ENCODE measurements at regions not wholly inside any gene's neighbourhood (a gene's known extent, or its start where the extent isn't known, plus 50 kb on each side); places are given as distances from the start of the nearest gene placed in this dataset.

DNA sequence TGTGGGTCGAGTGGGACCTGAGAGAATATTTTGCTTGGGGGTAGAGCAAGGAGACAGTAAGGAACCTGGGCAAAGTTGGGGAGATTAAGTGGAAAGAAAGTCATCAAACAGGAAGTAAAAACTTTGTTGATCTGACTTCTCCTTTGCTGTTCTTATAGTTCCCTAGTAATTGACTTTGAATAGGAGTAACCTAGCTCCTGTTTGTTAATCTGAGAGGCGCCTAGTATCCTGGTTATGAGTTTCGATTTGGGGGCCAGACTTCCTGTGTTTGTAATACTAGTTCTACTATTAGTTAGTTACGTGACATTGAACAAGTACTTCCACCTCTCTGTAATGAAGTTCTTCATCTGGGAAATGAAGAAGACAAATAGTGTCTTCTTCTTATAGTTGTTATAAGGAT lies 99.1 kb downstream of the ZNF365 start:
- TF ChIP-seq, protein P1, sequence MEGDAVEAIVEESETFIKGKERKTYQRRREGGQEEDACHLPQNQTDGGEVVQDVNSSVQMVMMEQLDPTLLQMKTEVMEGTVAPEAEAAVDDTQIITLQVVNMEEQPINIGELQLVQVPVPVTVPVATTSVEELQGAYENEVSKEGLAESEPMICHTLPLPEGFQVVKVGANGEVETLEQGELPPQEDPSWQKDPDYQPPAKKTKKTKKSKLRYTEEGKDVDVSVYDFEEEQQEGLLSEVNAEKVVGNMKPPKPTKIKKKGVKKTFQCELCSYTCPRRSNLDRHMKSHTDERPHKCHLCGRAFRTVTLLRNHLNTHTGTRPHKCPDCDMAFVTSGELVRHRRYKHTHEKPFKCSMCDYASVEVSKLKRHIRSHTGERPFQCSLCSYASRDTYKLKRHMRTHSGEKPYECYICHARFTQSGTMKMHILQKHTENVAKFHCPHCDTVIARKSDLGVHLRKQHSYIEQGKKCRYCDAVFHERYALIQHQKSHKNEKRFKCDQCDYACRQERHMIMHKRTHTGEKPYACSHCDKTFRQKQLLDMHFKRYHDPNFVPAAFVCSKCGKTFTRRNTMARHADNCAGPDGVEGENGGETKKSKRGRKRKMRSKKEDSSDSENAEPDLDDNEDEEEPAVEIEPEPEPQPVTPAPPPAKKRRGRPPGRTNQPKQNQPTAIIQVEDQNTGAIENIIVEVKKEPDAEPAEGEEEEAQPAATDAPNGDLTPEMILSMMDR (IDR thresholded peaks at IDR 0.05), result no peak
- TF ChIP-seq POLR2A (IDR thresholded peaks at IDR 0.05) (no peak), POLR2AphosphoS5 (IDR thresholded peaks at IDR 0.05; ENCODE audit: insufficient read depth in 1 of 2, low read depth in 1 of 2) (no peak)
- H3K27me3 ChIP-seq, result no peaks in the 10 kb centered on the region
- H3K36me3 ChIP-seq, result no peaks in the 10 kb centered on the region
- H3K27ac ChIP-seq, result no peak overlapping the region
- no peaks in the 10 kb centered on the region for H3K9me3 ChIP-seq
- intact Hi-C loops (cut with DNase I), result no loop called here
- H3K4me1 ChIP-seq, result no peaks in the 10 kb centered on the region
- DNase-seq (ENCODE audit: extremely low spot score in 2 of 2), result no peak
- no peak overlapping the region for H3K4me3 ChIP-seq

DNA sequence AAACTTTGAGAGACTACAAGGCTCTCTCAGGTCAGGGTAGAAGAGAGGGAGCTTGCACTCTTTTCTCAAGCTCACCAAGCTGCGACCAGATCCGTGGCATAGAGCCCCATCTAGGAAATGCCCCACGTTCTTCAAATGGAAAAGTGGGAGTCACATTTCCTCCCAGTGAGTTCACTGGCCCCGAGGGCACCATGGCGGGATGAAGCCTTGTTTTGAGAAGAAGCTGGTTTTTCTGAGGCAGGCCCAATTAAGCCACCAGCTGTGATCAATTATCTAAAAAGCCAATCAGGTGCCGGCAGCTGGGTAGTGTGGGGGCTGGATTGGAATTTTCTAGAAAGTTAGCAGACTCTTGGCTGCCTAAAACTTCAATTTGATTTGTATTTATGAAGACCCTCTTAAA lies 101.4 kb downstream of the ZNF365 start:
- DNase-seq (ENCODE audit: extremely low spot score in 2 of 2), result no peak
- no peaks in the 10 kb centered on the region for H3K4me1 ChIP-seq
- TF ChIP-seq, protein P1 (IDR thresholded peaks at IDR 0.05), result no peak
- TF ChIP-seq POLR2A (IDR thresholded peaks at IDR 0.05), result no peak
- no peak for TF ChIP-seq POLR2AphosphoS5 (IDR thresholded peaks at IDR 0.05; ENCODE audit: insufficient read depth in 1 of 2, low read depth in 1 of 2)
- intact Hi-C loops (cut with DNase I), result no loop called here
- no peak overlapping the region for H3K4me3 ChIP-seq
- no peak overlapping the region for H3K27ac ChIP-seq
- no peaks in the 10 kb centered on the region for H3K9me3 ChIP-seq
- H3K36me3 ChIP-seq, result no peaks in the 10 kb centered on the region
- no peaks in the 10 kb centered on the region for H3K27me3 ChIP-seq

DNA sequence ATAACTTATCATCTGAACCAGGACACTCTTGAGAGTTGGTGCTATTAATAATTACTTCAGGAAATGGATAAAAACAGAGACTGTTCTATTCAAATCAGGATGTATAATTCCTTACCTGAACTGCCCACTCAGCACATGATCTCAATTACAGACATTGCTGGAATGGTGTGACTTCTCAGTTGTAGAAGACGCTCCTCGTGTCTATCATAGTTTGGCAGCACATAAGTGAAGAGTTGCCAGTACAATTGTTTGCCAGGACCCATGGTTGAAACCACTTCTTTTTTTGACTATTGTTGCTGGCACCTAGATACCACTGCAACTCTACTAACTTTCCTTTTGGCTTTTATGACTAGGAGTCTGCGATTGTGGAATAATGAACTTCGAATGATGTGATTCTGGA lies 105.4 kb downstream of the ZNF365 start:
- no peaks in the 10 kb centered on the region for H3K36me3 ChIP-seq
- no peaks in the 10 kb centered on the region for H3K9me3 ChIP-seq
- no peaks in the 10 kb centered on the region for H3K4me1 ChIP-seq
- no peak overlapping the region for H3K4me3 ChIP-seq
- H3K27me3 ChIP-seq, result no peaks in the 10 kb centered on the region
- intact Hi-C loops (cut with DNase I), result no loop called here
- DNase-seq (ENCODE audit: extremely low spot score in 2 of 2), result no peak
- TF ChIP-seq POLR2A (IDR thresholded peaks at IDR 0.05), result no peak
- no peak for TF ChIP-seq POLR2AphosphoS5 (IDR thresholded peaks at IDR 0.05; ENCODE audit: insufficient read depth in 1 of 2, low read depth in 1 of 2)
- TF ChIP-seq, protein P1 (IDR thresholded peaks at IDR 0.05), result no peak
- no peak overlapping the region for H3K27ac ChIP-seq

DNA sequence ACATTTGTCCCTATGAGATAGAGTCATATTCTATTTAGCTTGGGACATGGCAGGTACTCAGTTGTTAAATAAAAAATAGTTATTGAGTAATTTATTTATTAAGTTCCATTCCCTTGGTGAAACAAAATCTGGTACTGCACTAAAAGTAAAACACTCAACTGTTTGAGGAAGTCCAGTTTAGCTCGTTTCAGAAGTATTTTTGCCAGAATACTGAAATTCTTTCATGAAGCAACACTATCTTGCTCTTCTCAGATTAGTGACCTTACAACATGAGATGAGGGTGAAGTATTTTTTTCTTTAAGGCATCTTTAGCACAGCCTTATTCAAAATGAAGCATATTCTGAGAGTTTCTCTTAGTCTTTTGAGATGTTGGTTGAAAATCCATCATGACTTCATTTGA lies 106.0 kb downstream of the ZNF365 start:
- no peak for DNase-seq (ENCODE audit: extremely low spot score in 2 of 2)
- Histone ChIP-seq H3K36me3 (no peaks in the 10 kb centered on the region), H3K9me3 (no peaks in the 10 kb centered on the region), H3K4me3 (no peak overlapping the region), H3K27me3 (no peaks in the 10 kb centered on the region), H3K27ac (no peak overlapping the region), H3K4me1 (no peaks in the 10 kb centered on the region)
- TF ChIP-seq POLR2AphosphoS5 (IDR thresholded peaks at IDR 0.05; ENCODE audit: insufficient read depth in 1 of 2, low read depth in 1 of 2), result no peak
- no peak for TF ChIP-seq POLR2A (IDR thresholded peaks at IDR 0.05)
- TF ChIP-seq, protein P1 (IDR thresholded peaks at IDR 0.05), result no peak
- intact Hi-C loops (cut with DNase I), result no loop called here

DNA sequence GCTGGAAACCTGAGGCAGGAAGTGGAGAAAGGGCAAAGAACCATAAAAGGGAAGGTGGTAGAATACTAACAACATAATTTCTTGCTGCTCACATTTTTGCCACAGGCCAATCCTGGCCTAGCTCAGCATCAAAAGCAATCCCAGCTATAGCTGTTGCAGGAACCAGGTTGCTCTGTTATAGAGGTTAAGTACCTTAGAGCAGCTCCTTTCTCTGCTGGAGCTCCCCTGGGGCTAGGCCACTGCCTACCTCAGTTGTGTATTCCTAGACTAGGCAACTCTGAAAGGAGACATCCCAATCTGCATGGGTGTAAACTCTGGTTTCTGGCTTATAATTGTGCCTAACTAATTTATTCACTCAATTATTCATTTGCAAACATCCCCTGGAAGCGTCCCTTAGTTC lies 108.4 kb downstream of the ZNF365 start:
- Histone ChIP-seq H3K36me3 (no peaks in the 10 kb centered on the region), H3K9me3 (no peaks in the 10 kb centered on the region), H3K4me1 (no peaks in the 10 kb centered on the region), H3K27me3 (no peaks in the 10 kb centered on the region), H3K27ac (no peak overlapping the region), H3K4me3 (no peak overlapping the region)
- TF ChIP-seq POLR2AphosphoS5 (IDR thresholded peaks at IDR 0.05; ENCODE audit: insufficient read depth in 1 of 2, low read depth in 1 of 2) (no peak), POLR2A (IDR thresholded peaks at IDR 0.05) (no peak)
- TF ChIP-seq, protein P1 (IDR thresholded peaks at IDR 0.05), result no peak
- DNase-seq (ENCODE audit: extremely low spot score in 2 of 2), result no peak
- intact Hi-C loops (cut with DNase I), result no loop called here
